ENCODE measurements at regions not wholly inside any gene's neighbourhood (a gene's known extent, or its start where the extent isn't known, plus 50 kb on each side); places are given as distances from the start of the nearest gene placed in this dataset.

- H3K4me1 ChIP-seq (ENCODE audit: control insufficient read depth, insufficient read depth, low read length): no peaks in the 10 kb centered on the region
- H3K27me3 ChIP-seq (ENCODE audit: control insufficient read depth in 1 of 2, insufficient read depth in 2 of 2, low read length in 2 of 2): peaks cover 7 to 24% of the 10 kb centered on the region in 2 donors
- H3K9me3 ChIP-seq (ENCODE audit: control insufficient read depth in 2 of 2, low read length in 2 of 2): peaks cover 0 to 4% of the 10 kb centered on the region in 2 donors
- H3K9ac ChIP-seq (ENCODE audit: low read length in 2 of 2): no peak overlapping the region
- H3K27ac ChIP-seq (ENCODE audit: low read length): no peak overlapping the region
- no peaks in the 10 kb centered on the region for H3K36me3 ChIP-seq (ENCODE audit: control insufficient read depth in 2 of 2, insufficient read depth in 2 of 2, low read length in 2 of 2)
- no peak overlapping the region for H3K4me3 ChIP-seq (ENCODE audit: low read length in 2 of 2)
Measured at GRCh38 chr1:29868944-29869343, 632.6 kb downstream of the PTPRU start.

DNA sequence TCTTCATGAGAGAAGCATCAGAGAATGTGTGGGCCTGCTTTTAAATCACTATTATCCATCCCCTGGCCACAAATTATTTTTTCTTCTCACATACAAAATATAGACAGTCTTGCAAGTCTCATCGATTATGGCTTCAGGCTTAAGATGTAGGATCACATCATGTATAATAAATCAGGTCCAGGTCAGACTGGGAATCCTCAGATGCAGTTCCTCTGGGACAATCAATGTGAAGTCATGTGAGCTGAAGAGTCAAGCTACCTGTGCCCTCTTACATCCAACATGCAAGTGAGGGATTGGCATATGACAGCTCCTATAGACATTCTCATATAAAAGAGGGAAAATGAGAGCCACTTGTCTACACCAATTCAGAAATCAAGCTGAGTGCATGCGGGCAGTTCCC, 631.8 kb downstream of the PTPRU start:
- peaks cover 0 to 4% of the 10 kb centered on the region in 2 donors for H3K9me3 ChIP-seq (ENCODE audit: control insufficient read depth in 2 of 2, low read length in 2 of 2)
- H3K36me3 ChIP-seq (ENCODE audit: control insufficient read depth in 2 of 2, insufficient read depth in 2 of 2, low read length in 2 of 2): no peaks in the 10 kb centered on the region
- no peak overlapping the region for H3K4me3 ChIP-seq (ENCODE audit: low read length in 2 of 2)
- peaks cover 7 to 24% of the 10 kb centered on the region in 2 donors for H3K27me3 ChIP-seq (ENCODE audit: control insufficient read depth in 1 of 2, insufficient read depth in 2 of 2, low read length in 2 of 2)
- no peak overlapping the region for H3K27ac ChIP-seq (ENCODE audit: low read length)
- no peak overlapping the region for H3K9ac ChIP-seq (ENCODE audit: low read length in 2 of 2)
- H3K4me1 ChIP-seq (ENCODE audit: control insufficient read depth, insufficient read depth, low read length): no peaks in the 10 kb centered on the region

- H3K27ac ChIP-seq (ENCODE audit: low read length): no peak overlapping the region
- no peak overlapping the region for H3K4me3 ChIP-seq (ENCODE audit: low read length in 2 of 2)
Measured at GRCh38 chr1:29865051-29865450, 628.7 kb downstream of the PTPRU start.

DNA sequence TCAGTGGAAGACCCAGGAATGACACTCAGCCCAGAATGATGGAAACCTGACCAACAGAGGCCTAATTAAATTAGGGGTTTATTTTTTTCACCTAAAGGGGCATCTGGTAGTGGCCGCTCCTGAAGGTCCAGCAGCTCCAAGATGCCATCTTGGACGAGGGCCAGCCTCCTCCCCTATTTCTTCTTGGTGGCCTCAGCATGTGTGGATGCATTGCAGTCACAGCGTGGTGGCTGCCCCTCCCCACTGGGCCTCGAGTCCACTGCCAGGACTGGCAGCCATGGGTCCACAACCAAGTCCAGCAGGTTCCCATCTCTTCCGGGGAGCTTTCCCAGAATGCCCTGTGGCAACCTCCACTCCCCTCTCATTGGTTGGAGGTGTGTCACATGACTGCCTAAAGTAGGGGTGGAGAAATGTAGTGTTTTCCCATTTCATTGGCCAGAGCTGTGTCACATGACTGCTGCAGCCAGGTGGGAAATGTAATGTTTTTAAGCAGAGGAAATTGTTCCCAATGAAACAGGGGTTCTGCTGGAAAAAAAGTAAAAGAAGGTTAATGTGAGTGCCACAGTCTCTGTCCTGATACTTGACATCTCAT, 628.2 kb downstream of the PTPRU start:
- Histone ChIP-seq H3K9me3 (ENCODE audit: control insufficient read depth in 2 of 2, low read length in 2 of 2) (peaks cover 2 to 10% of the 10 kb centered on the region in 2 donors), H3K4me1 (ENCODE audit: control insufficient read depth, insufficient read depth, low read length) (no peaks in the 10 kb centered on the region), H3K27me3 (ENCODE audit: control insufficient read depth in 1 of 2, insufficient read depth in 2 of 2, low read length in 2 of 2) (peaks cover 7 to 23% of the 10 kb centered on the region in 2 donors), H3K4me3 (ENCODE audit: low read length in 2 of 2) (no peak overlapping the region), H3K36me3 (ENCODE audit: control insufficient read depth in 2 of 2, insufficient read depth in 2 of 2, low read length in 2 of 2) (no peaks in the 10 kb centered on the region), H3K9ac (ENCODE audit: low read length in 2 of 2) (no peak overlapping the region), H3K27ac (ENCODE audit: low read length) (no peak overlapping the region)

More at GRCh38 chr1:29865051-29865450, 628.7 kb downstream of the PTPRU start:
- Histone ChIP-seq H3K9ac (ENCODE audit: low read length in 2 of 2) (no peak overlapping the region), H3K9me3 (ENCODE audit: control insufficient read depth in 2 of 2, low read length in 2 of 2) (peaks cover 2 to 14% of the 10 kb centered on the region in 2 donors), H3K36me3 (ENCODE audit: control insufficient read depth in 2 of 2, insufficient read depth in 2 of 2, low read length in 2 of 2) (no peaks in the 10 kb centered on the region), H3K27me3 (ENCODE audit: control insufficient read depth in 1 of 2, insufficient read depth in 2 of 2, low read length in 2 of 2) (peaks cover 7 to 19% of the 10 kb centered on the region in 2 donors), H3K4me1 (ENCODE audit: control insufficient read depth, insufficient read depth, low read length) (no peaks in the 10 kb centered on the region)

GRCh38 chr1:29861922-29862321, 625.6 kb downstream of the PTPRU start:
- no peaks in the 10 kb centered on the region for H3K36me3 ChIP-seq (ENCODE audit: control insufficient read depth in 2 of 2, insufficient read depth in 2 of 2, low read length in 2 of 2)
- H3K27me3 ChIP-seq (ENCODE audit: control insufficient read depth in 1 of 2, insufficient read depth in 2 of 2, low read length in 2 of 2): peaks cover 4 to 19% of the 10 kb centered on the region in 2 donors
- H3K9ac ChIP-seq (ENCODE audit: low read length in 2 of 2): no peak overlapping the region
- no peak overlapping the region for H3K4me3 ChIP-seq (ENCODE audit: low read length in 2 of 2)
- H3K4me1 ChIP-seq (ENCODE audit: control insufficient read depth, insufficient read depth, low read length): no peaks in the 10 kb centered on the region
- peaks cover 2 to 10% of the 10 kb centered on the region in 2 donors for H3K9me3 ChIP-seq (ENCODE audit: control insufficient read depth in 2 of 2, low read length in 2 of 2)
- no peak overlapping the region for H3K27ac ChIP-seq (ENCODE audit: low read length)

DNA sequence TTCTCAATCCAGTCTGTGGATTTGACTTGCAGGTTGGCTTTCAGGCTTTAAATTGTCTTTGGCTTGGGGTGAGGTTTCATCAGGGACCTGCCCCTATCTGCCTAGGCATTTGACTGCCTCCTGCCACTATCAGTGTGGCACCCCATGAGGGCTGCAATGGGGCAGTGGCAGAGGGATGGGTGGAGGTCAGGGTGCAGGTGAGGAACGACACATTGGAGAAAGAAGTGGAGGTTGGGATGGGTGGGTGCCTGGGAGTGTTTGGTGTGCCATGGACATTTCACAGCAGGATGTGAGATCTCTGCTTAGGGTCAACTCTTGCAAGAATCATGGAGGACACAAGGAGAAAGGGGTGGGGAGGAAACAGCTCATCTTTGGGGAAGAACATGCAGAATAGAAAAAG, 625.1 kb downstream of the PTPRU start:
- Histone ChIP-seq H3K4me3 (ENCODE audit: low read length in 2 of 2) (no peak overlapping the region), H3K4me1 (ENCODE audit: control insufficient read depth, insufficient read depth, low read length) (no peaks in the 10 kb centered on the region), H3K36me3 (ENCODE audit: control insufficient read depth in 2 of 2, insufficient read depth in 2 of 2, low read length in 2 of 2) (no peaks in the 10 kb centered on the region), H3K9me3 (ENCODE audit: control insufficient read depth in 2 of 2, low read length in 2 of 2) (peaks cover 2 to 10% of the 10 kb centered on the region in 2 donors), H3K27me3 (ENCODE audit: control insufficient read depth in 1 of 2, insufficient read depth in 2 of 2, low read length in 2 of 2) (peaks cover 4 to 16% of the 10 kb centered on the region in 2 donors), H3K27ac (ENCODE audit: low read length) (no peak overlapping the region), H3K9ac (ENCODE audit: low read length in 2 of 2) (no peak overlapping the region)

DNA sequence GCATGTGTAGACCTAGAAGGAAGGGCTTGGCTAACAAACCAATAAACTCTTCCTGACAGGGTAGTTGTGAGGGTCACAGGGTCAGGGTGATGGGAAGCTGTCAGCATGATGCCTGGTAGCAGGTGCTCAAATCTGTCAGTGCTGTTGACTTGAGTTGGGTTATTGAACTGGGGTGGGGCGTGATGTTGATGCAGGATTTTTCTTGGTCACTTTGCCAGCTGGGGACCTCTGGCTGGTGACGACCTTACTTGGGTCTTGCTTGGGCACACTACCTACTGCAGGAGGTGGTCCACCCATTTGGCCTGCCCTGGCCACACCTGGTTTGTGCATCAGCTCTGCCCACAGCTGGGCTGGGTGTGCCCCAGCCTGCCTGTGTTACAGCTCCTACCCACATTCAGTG, 624.4 kb downstream of the PTPRU start:
- Histone ChIP-seq H3K9ac (ENCODE audit: low read length in 2 of 2) (no peak overlapping the region), H3K4me3 (ENCODE audit: low read length in 2 of 2) (no peak overlapping the region), H3K9me3 (ENCODE audit: control insufficient read depth in 2 of 2, low read length in 2 of 2) (peaks cover 2 to 10% of the 10 kb centered on the region in 2 donors), H3K4me1 (ENCODE audit: control insufficient read depth, insufficient read depth, low read length) (no peaks in the 10 kb centered on the region), H3K36me3 (ENCODE audit: control insufficient read depth in 2 of 2, insufficient read depth in 2 of 2, low read length in 2 of 2) (no peaks in the 10 kb centered on the region), H3K27me3 (ENCODE audit: control insufficient read depth in 1 of 2, insufficient read depth in 2 of 2, low read length in 2 of 2) (peaks cover 9 to 17% of the 10 kb centered on the region in 2 donors), H3K27ac (ENCODE audit: low read length) (no peak overlapping the region)

DNA sequence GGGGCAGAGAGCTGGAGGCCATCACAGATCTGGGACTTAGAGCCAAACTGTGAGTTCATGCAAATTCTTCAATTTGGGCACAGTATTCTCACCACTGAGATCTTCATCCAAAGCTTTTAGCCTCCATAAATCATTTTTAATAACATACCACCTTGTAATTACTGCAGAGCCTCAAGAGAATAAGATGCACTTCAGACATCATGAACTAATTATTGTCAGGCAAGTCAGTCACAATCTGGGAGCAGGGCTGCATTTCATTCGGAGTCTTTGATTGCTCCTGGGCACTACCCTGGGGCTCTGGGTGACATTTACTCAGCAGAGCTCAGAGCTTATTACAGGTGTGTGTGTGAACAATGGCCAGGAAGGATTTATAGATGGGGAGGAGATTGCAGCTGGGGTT, 623.7 kb downstream of the PTPRU start:
- no peaks in the 10 kb centered on the region for H3K36me3 ChIP-seq (ENCODE audit: control insufficient read depth in 2 of 2, insufficient read depth in 2 of 2, low read length in 2 of 2)

GRCh38 chr1:29859126-29859525, 622.8 kb downstream of the PTPRU start:
- peaks cover 4 to 10% of the 10 kb centered on the region in 2 donors for H3K9me3 ChIP-seq (ENCODE audit: control insufficient read depth in 2 of 2, low read length in 2 of 2)
- peaks cover 15 to 23% of the 10 kb centered on the region in 2 donors for H3K27me3 ChIP-seq (ENCODE audit: control insufficient read depth in 1 of 2, insufficient read depth in 2 of 2, low read length in 2 of 2)
- H3K4me3 ChIP-seq (ENCODE audit: low read length in 2 of 2): no peak overlapping the region
- H3K9ac ChIP-seq (ENCODE audit: low read length in 2 of 2): no peak overlapping the region
- H3K4me1 ChIP-seq (ENCODE audit: control insufficient read depth, insufficient read depth, low read length): no peaks in the 10 kb centered on the region
- H3K27ac ChIP-seq (ENCODE audit: low read length): no peak overlapping the region
- no peaks in the 10 kb centered on the region for H3K36me3 ChIP-seq (ENCODE audit: control insufficient read depth in 2 of 2, insufficient read depth in 2 of 2, low read length in 2 of 2)

More for the DNA sequence above, 623.7 kb downstream of the PTPRU start:
- Histone ChIP-seq H3K4me3 (ENCODE audit: low read length in 2 of 2) (no peak overlapping the region), H3K27ac (ENCODE audit: low read length) (no peak overlapping the region), H3K9me3 (ENCODE audit: control insufficient read depth in 2 of 2, low read length in 2 of 2) (peaks cover 2 to 10% of the 10 kb centered on the region in 2 donors), H3K27me3 (ENCODE audit: control insufficient read depth in 1 of 2, insufficient read depth in 2 of 2, low read length in 2 of 2) (peaks cover 13 to 18% of the 10 kb centered on the region in 2 donors), H3K4me1 (ENCODE audit: control insufficient read depth, insufficient read depth, low read length) (no peaks in the 10 kb centered on the region), H3K9ac (ENCODE audit: low read length in 2 of 2) (no peak overlapping the region)

GRCh38 chr1:29858646-29859045, 622.3 kb downstream of the PTPRU start:
- Histone ChIP-seq H3K9ac (ENCODE audit: low read length in 2 of 2) (no peak overlapping the region), H3K36me3 (ENCODE audit: control insufficient read depth in 2 of 2, insufficient read depth in 2 of 2, low read length in 2 of 2) (no peaks in the 10 kb centered on the region), H3K4me1 (ENCODE audit: control insufficient read depth, insufficient read depth, low read length) (no peaks in the 10 kb centered on the region), H3K9me3 (ENCODE audit: control insufficient read depth in 2 of 2, low read length in 2 of 2) (peaks cover 4 to 10% of the 10 kb centered on the region in 2 donors), H3K27ac (ENCODE audit: low read length) (no peak overlapping the region), H3K4me3 (ENCODE audit: low read length in 2 of 2) (no peak overlapping the region), H3K27me3 (ENCODE audit: control insufficient read depth in 1 of 2, insufficient read depth in 2 of 2, low read length in 2 of 2) (peaks cover 15 to 26% of the 10 kb centered on the region in 2 donors)

- H3K27me3 ChIP-seq (ENCODE audit: control insufficient read depth in 1 of 2, insufficient read depth in 2 of 2, low read length in 2 of 2): peaks cover 20 to 29% of the 10 kb centered on the region in 2 donors
- H3K27ac ChIP-seq (ENCODE audit: low read length): no peak overlapping the region
- H3K36me3 ChIP-seq (ENCODE audit: control insufficient read depth in 2 of 2, insufficient read depth in 2 of 2, low read length in 2 of 2): no peaks in the 10 kb centered on the region
- H3K4me3 ChIP-seq (ENCODE audit: low read length in 2 of 2): no peak overlapping the region
- no peak overlapping the region for H3K9ac ChIP-seq (ENCODE audit: low read length in 2 of 2)
- peaks cover 4 to 9% of the 10 kb centered on the region in 2 donors for H3K9me3 ChIP-seq (ENCODE audit: control insufficient read depth in 2 of 2, low read length in 2 of 2)
- no peaks in the 10 kb centered on the region for H3K4me1 ChIP-seq (ENCODE audit: control insufficient read depth, insufficient read depth, low read length)
Measured at GRCh38 chr1:29856340-29857114, 620.2 kb downstream of the PTPRU start.
